Right hindlimb (tissue), 1 donor: ENCODE measurements at regions not wholly inside any gene's neighbourhood (a gene's known extent, or its start where the extent isn't known, plus 50 kb on each side); places are given as distances from the start of the nearest gene placed in this dataset.

Experiments
- DNase-seq: peaks from one replicate; pipeline ENCODE4 v3.0.0-alpha.2; 2018

DNA sequence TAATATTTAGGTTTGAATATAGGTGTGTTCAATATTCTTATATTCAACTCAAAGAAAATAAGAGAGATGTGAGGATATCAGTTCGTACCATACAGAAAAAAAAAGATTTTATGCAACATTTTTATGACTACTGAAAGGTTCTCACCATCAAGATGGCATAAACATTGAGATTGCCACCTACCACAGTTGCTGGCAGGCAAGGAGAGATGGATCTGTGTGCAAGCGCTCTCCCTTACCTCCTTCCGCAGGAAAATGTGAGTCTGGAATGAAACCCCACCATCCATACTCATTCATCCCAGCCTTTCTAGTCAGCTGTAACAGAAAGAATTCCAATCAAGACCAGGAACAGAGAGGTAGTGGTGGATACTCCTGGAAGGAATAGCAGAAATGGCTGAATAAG is 376.9 kb downstream of the PPP3CA start:
- no peak for DNase-seq

DNA sequence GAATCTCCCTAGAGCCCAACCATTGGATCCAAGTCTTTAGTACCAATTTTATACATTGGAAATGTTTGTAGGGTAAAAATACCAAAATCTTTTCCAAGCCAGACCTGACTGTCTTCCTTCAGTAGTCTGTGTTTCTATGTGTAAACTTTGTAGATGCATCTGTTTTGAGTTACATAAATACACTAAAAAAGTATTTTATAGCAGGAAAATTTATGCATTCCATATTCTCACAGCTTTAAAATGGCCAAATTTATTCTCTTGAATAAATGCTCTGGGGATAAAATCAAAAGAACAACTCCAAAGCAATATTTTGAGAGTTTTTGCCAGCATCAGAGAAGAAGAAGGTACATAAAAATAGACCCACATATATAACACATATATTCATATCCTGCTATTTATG is 377.4 kb downstream of the PPP3CA start:
- no peak for DNase-seq

DNA sequence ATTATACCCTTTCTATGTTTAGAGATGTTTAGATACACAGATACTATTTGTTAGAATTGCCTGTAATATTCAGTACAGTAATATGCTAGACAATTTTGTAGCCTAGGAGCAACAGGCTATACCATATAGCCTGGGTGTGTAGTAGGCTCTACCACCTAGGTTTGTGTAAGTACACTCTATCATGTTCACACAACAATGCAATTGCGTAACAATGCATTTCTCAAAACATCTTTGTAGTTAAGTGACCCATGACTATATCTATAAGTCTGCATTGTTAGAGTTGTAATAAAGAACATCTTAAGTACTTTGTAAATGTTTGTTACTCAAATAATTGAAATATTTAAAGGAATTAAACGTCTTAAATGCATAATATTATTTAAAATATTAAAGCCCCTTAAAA is 379.3 kb downstream of the PPP3CA start:
- no peak for DNase-seq

DNA sequence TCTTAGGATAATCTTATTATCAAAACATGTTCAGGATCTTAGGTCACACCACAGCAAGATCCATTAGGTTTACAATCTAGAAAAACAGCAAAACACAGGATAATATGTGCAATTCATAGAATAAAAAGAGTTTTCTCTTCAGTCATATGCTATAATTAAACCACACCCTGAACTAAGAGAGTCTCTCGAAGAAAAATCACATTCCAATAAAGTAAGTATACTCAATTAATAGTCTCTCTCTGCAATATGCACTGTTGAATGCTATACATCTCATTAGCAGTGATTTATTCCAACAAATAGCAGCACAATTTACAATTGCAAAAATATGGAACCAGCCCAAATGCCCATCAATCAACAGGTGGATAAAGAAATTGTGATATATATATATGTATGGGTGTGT is 383.7 kb downstream of the PPP3CA start:
- no peak for DNase-seq

DNA sequence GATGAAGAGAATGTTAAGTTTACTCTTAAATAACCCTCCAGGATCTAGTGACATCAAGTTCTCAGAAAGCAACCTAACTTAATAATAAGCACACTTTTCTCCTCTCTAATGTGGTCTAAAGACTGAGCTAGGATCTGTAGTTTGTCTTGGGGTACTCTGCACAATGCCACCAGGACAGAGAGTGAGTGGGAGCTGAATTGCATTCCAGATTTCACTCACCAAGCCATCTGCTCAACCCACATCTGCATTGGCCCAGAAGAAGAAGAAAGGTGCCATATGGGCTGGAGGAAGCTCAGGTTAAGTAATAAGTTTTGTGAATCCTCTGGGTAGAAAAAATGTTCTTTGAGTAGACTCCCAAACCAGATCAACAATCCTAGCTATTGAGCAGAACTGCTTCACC is 384.6 kb downstream of the PPP3CA start:
- DNase-seq: no peak

DNA sequence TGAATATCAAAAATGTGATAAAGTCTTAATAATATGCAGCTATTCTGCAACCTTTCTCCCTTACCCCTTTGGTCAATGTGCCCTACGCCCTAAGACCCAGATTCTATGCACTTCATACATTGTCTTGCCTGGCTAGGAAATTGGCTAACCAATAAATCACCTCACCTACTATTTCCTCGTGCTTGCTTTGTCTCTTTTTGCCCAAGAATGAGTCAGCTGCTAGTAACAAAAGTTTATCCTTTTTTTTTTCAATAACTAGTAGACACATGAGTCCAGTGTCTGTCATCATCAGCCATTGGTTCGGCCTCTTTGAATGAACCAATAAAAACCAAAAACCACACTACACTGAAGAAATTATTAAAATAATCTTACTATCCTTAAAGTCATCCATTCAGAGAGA is 387.1 kb downstream of the PPP3CA start:
- no peak for DNase-seq

DNA sequence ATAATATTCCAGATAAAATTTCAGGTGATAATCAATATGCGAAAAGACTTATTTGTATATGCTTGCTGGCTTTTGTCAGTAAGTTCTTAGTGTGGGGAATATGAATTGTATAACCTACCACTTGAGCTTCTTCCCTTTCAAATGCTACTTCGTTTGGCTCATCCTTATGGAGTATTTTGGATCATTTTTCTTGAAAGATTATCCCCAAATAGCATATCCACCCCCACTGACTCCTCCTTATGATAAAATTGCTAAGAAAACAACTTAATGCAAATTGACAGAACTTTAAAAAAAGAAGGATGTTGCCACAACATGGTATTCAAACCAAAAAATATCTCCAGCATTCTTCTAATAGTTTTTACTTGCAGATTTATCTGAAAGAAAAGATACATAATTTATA is 393.3 kb downstream of the PPP3CA start:
- no peak for DNase-seq

DNA sequence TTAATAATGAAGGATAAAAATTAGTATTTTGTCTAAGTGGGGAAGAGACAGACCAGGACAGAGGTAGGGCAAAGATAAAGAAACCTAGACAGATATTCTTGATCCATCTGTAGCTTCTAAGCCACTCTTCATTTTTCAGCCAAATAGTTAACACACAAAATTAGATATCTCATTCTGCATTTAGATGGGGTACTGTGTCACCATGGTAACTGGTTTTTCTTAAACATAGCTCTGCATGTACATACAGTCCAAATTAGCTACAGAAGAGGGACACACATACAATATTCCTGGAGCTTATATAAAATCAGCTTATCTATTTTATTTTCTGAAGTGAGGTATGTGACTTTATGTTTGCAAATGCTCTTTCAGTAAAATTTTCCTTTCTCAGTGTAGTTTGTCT is 393.7 kb downstream of the PPP3CA start:
- DNase-seq: no peak

DNA sequence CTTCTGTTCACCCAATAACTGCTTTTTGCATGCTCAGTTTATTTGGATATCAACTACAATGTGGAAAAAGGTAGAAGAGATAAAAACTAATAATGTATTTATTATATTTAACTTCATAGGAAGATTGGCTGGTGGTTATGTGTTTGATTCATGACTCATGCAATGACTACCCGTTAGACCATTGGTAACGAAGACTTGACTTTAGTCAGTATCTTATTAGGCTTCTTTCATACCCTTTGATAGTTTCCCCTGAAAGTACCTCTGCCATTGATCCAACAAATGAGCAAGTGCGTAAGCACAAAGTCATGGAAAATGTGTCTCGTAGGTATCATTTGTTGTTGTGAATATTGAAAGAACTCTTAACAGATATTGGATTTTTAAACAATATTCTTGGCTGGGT is 394.7 kb downstream of the PPP3CA start:
- no peak for DNase-seq

DNA sequence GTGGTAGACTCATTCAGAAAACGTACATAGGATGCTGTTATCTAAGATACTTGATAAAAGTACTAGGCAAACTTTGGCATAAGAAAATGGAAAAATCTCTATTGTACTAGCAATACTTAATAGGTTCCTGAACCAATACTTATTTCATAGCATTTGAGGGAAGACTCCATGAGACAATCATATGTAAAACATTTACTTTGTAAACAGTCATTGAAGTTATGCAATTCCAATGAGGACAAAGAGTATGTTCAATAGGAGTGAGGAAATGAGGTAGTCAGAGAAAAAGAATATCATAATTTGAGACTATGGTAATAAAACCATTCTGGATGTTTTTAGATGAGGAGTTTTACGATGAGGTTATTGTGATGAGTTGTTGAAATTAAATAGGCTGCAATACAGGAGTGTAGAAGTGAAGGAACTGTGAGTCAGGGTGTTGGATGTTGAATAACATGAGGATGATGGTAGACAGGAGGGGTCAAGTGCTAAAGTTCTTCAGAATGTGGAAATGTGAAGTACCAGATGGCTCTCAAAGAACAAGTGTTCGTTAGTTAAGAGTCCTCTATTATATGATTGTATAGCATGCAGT is 397.9 kb downstream of the PPP3CA start:
- no peak for DNase-seq

DNA sequence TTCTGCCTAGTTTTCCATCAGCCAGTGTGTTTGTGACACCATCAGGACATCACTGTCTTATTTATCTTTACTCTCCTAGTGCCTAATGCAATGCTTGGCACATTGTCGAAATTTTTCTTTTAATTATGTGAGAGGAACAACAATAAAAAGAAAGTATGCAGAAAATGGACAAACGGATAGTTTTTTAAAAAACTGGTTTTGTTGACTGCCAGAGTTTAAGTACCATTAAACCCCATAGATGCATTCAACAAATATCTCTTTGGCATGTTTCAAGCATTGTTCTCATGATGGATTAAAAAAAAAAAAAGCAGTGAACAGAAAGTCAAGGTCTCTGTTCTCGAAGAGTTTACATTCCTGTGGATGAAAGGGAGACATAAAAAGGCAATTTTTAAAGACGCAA is 398.4 kb downstream of the PPP3CA start:
- no peak for DNase-seq

DNA sequence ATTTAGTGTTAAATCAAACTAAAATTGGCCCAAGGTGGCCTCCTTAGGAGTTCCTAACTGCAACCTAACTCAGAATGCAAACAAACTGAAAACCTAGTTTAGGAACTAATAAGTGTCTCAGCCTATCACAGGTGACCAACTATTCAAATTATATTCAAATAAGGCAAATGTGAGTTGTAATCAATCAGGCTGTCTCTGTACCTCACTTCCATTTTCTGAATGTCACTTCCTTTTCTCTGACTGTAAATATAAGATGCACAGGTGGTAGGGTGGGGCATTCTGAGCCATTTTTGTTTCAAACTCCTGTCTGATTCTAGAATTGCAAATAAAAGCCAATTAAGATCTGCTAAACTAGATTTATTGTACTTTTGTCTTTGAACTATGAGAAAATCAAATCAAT is 401.5 kb downstream of the PPP3CA start:
- DNase-seq: no peak

DNA sequence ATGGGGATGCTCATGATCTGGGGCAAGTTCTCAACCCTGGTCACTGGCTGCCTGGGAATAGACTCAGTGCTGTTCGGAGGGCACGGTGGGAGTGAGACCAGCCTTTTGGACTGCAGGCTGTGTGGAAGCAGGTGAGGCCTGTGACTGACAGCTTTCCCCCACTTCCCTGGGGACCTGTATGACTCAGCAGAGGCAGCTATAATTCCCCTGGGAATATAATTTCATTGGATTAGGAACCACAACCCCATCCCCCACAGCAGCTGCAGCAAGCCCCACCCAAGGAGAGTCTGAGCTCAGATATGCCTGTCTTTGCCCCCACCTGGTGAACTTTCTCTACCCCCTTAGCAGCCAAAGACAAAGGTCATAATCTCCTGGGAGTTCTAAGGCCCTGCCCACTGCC is 408.6 kb downstream of the PPP3CA start:
- DNase-seq: peak; percentile 12

DNA sequence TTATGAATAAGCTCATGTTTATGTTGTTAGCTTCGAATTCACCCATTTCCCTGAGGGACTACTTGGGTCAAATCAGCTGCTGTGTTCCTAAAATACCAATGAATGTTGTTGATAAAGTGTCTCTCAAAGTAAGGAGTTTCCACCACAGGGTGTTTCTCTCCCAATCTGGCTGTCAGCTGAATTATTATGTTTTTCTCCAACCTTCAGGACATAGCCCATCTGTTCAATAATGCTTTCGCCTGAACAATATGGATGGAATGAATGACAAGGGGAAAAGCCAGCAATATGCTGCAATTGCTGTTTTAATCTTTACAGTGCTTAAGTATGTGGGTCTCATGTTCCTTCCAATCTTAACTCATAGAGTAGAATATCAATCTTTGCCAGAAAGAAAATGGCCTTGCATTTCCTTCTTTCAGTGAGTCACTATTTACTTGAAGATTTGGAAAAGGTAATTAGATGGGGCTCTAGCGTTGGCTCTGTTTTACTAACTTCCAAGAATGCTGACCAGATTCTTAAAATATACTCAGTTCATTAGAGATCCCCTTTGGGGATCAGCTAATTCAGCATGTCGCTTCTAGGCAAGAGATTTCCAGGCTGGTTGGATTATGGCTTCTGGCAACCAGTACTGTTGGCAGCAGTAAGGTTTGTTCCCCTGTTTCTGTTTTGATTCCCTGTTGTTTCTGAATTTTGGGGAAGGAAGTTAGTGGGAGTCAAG is 410.5 kb downstream of the PPP3CA start:
- DNase-seq: peak; percentile 44

DNA sequence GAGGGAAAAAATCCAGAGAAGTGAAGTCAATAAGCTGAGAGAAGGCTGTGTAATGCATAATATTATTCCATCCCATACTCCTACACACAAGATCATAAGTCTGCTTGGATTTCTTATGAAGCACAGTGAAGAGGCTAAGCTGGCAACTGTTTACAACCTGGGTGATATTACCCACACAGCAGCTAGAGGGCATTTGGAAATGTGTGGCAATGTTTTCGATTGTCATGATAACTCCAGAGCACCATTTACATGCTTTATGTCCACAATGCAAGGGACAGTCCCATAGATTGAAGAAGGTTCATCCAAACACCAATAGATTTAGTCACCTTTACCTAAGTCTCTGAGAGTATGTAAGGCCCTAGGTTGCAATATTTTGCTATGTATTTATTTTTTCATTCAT is 412.2 kb downstream of the PPP3CA start:
- DNase-seq: no peak

DNA sequence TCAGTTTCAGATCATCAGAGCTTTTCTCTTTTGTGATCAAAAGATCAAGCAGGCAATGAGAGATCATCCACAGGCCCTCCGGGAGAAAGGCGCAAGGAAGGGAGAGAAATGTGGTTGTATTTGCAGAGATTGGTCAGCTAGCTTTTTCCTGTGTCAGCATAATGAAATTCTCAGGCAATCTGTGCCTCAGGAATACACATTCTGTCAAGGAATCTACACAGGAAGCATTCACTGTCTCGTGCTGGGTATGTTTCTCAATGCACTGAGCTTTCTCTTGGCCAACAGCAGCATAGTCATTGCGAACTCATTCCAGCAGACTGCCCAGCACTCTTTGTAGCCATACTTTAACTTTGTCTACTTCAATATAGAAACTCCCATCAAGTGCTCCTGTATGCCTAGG is 413.7 kb downstream of the PPP3CA start:
- DNase-seq: no peak

DNA sequence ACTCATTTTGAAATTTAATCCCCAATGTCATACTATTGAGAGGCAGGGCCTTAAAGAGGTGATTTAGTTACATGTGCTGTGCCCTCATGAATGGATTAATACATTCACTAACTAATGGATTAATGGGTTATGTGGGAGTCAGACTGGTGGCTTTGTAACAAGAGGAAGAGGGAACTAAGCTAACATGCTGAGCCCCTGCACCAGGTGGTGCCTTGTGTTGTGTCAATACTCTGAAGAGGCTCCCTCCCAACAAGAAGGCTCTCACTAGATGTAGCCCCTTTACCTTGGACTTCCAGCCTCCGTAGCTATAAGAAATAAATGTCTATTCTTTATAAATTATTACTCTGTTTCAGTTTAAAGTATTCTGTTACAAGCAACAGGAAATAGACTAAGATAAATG is 411.9 kb upstream of the EMCN start:
- DNase-seq: no peak

DNA sequence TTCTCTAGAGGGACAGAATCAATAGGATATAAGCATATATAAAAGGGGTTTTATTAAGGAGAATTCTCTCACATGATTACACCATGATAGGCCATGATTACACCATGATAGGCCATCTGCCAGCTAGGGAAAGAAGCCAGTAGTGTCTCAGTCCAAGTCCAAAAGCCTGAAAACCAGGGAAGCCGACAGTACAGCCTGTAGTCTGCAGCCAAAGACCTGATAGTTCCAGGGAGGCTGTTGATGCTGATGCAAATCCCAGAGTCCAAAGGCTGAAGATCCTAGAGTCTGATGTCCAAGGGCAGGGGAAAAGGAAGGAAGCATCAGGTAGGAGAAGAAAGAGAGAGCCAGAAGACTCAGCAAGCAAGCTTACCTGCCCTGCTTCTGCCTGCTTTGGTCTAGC is 411.3 kb upstream of the EMCN start:
- no peak for DNase-seq

DNA sequence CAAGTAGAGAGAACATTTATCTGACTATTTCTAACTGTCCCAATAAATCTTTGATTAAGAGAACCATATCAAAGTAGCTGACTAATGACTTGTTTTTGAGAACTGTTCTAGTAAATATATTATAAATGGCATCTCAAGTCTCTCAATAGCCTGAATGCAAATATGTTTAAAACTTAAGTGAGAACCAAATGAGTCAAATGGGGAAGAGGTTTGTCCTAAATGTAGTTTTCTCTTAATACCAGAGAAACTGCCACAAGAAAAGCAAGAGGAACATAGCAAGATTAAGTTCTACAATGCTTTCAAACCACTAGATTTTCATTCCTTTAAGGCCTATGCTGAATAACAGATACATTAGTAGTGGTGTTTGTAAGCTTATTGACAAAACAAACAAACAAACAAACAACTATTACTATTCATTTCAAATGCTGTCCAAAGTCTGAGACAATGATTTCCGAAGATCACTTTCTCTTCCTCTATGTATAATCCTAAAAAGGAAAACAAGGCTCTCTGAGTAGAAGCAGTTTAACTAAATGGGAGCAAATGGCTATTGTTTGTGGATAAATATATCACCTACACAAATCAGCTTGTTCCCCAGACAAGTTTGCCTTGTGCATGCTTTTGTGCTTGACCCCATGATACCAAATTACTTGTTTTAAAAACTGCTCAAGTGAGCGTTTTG is 408.4 kb upstream of the EMCN start:
- DNase-seq: no peak

DNA sequence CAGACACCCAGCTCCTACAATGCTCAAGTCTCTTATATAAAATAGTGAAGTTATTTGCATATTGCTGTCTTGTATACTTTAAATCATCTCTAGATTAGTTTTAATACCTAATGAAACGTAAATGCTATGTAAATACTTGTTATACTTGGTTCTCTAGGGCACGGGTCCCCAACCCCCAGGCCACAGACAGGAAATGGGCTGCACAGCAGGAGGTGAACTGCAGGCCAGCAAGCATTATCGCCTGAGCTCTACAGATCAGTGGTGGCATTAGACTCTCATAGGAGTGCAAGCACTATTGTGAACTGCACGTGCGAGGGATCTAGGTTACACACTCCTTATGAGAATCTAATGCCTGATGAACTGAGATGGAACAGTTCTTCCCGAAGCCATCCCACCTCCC is 395.9 kb upstream of the EMCN start:
- DNase-seq: no peak

DNA sequence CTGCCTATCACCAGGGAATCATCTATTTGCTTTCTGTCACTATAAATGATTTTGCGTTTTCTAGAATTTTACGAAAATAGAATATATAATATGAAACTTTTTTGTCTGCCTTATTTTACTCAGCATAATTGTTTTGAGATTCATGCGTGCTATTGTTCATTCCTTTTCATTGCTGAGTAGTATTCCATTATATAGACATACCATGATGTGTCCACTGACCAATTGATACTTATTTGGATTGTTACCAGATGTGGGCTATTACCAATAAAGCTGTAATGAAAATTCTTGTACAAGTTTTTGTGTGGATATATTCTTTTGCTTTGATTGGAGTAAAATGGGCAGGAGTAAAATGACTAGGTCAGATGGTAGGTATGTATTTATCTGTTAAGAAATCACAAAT is 390.7 kb upstream of the EMCN start:
- DNase-seq: no peak

DNA sequence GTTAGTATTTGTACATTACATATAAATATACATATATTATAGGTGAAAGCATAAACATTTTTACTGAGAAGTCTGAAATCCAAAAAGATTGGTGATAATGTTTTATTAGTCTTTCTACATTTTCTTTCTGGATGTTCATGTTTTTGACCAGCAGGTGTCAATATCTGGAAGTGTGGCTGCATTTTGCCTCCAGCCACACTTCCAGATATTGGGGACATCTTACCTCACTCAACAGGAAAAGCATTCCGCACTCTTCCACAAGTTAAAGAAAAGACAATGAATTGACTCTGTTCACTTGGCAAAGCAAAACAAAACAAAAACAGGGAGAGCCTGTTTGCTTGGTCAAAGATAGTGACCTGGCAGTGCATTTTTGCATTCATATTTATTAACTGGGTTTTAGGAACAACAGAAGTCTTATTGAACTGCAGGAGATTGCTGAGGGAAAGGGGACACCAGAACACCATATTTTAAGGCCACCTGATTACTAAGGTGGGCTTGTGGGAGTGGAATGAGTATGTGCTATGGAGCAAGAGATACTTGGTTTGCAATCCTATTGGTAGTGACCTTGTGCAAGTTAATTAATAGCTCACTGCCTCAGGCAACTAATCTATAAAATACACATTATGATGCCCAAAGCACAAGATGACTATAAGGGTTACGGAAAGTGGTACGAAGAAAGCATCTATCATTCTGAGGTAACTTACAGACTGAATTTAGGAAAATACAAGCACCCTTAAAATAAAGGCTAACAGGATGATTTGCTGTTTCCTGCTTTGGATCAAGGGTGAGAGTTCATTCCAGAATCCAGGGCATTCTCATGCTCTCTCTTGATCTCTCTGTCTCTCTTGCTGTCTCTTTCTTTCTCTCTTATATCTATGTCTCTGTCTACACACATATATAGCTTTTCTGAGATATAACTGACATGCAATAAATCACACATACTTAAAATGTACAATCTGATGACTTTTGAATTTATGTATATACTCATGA is 389.9 kb upstream of the EMCN start:
- no peak for DNase-seq

DNA sequence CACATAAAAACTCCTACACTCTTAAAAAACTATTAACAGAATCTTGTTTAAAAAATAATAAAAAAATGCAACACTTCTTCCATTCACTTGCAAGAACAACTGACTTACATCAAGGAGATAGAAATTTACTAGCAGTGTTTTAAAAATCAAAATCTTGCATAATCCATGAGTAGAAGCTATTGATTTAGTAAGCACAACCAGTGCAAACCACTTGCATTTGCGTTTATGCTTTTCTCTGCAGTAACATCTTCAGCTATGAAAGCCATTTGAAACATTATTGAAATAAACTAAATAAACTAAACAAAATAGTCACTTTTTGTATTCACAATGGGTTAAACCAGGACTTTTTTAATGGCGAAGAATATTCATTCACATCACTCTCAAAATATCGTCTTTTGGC is 389.2 kb upstream of the EMCN start:
- no peak for DNase-seq
